ENCODE measurements at regions not wholly inside any gene's neighbourhood (a gene's known extent, or its start where the extent isn't known, plus 50 kb on each side); places are given as distances from the start of the nearest gene placed in this dataset.
"Not testable (repeated sequence)": the region's sequence is repeated elsewhere in the genome, so short reads cannot be mapped to it uniquely, and the experiment has no call there.

- Histone ChIP-seq H3F3A (ENCODE audit: control insufficient read depth, insufficient read depth) (peaks cover 27% of the 10 kb centered on the region), H3K4me1 (ENCODE audit: control insufficient read depth, low read length) (peaks cover 84% of the 10 kb centered on the region), H3K4me3 (ENCODE audit: low read length) (peak overlapping the region; percentile 21), H3K9me2 (replicated peaks; ENCODE audit: control insufficient read depth, low read length) (no peaks in the 10 kb centered on the region), H3K27me3 (ENCODE audit: control insufficient read depth, low read length) (no peaks in the 10 kb centered on the region), H4K20me1 (ENCODE audit: control insufficient read depth, insufficient read depth, low read depth, low read length) (no peaks in the 10 kb centered on the region), H3K4me2 (ENCODE audit: low read length) (peak overlapping the region; percentile 47), H3K9me3 (ENCODE audit: control insufficient read depth, insufficient read depth, low read length) (no peaks in the 10 kb centered on the region), H3K27ac (ENCODE audit: low read depth, low read length) (peak overlapping the region; percentile 86), H3K36me3 (ENCODE audit: control insufficient read depth, low read length) (peaks cover 11% of the 10 kb centered on the region), H3K79me2 (ENCODE audit: control insufficient read depth, low read length) (peaks cover 26% of the 10 kb centered on the region)
- TF ChIP-seq CTCF (IDR thresholded peaks at IDR 0.05; ENCODE audit: low read depth, low read length, poor library complexity, severe bottlenecking) (no peak), EZH2phosphoT487 (IDR thresholded peaks at IDR 0.05; ENCODE audit: borderline replicate concordance, low read length) (no peak)
These were observed 55.4 kb downstream of the TMEM121 start for GRCh38 chr14:105581551-105582341.

- Histone ChIP-seq H3K27me3 (ENCODE audit: control insufficient read depth, low read length) (no peaks in the 10 kb centered on the region), H3K9me2 (replicated peaks; ENCODE audit: control insufficient read depth, low read length) (no peaks in the 10 kb centered on the region), H4K20me1 (ENCODE audit: control insufficient read depth, insufficient read depth, low read depth, low read length) (no peaks in the 10 kb centered on the region), H3F3A (ENCODE audit: control insufficient read depth, insufficient read depth) (peaks cover 21% of the 10 kb centered on the region), H3K4me3 (ENCODE audit: low read length) (peak overlapping the region; percentile 21), H3K36me3 (ENCODE audit: control insufficient read depth, low read length) (peaks cover 8% of the 10 kb centered on the region), H3K27ac (ENCODE audit: low read depth, low read length) (peak overlapping the region; percentile 86), H3K4me1 (ENCODE audit: control insufficient read depth, low read length) (peaks cover 75% of the 10 kb centered on the region), H3K79me2 (ENCODE audit: control insufficient read depth, low read length) (peaks cover 17% of the 10 kb centered on the region), H3K9me3 (ENCODE audit: control insufficient read depth, insufficient read depth, low read length) (no peaks in the 10 kb centered on the region), H3K4me2 (ENCODE audit: low read length) (peak overlapping the region; percentile 47)
- TF ChIP-seq EZH2phosphoT487 (IDR thresholded peaks at IDR 0.05; ENCODE audit: borderline replicate concordance, low read length), result no peak
- no peak for TF ChIP-seq CTCF (IDR thresholded peaks at IDR 0.05; ENCODE audit: low read depth, low read length, poor library complexity, severe bottlenecking)
These were observed 56.3 kb downstream of the TMEM121 start for GRCh38 chr14:105582639-105583038.

GRCh38 chr14:105583914-105584313 lies 57.5 kb downstream of the TMEM121 start:
- H3K9me2 ChIP-seq (replicated peaks; ENCODE audit: control insufficient read depth, low read length); H3K36me3 ChIP-seq (ENCODE audit: control insufficient read depth, low read length); H4K20me1 ChIP-seq (ENCODE audit: control insufficient read depth, insufficient read depth, low read depth, low read length); H3K27me3 ChIP-seq (ENCODE audit: control insufficient read depth, low read length); H3K9me3 ChIP-seq (ENCODE audit: control insufficient read depth, insufficient read depth, low read length): not testable (repeated sequence)
- H3K4me3 ChIP-seq (ENCODE audit: low read length), result peak overlapping the region; percentile 34; the same call in 1 of the 2 replicates
- peak overlapping the region; percentile 47; the same call in 1 of the 2 replicates for H3K4me2 ChIP-seq (ENCODE audit: low read length)
- H3F3A ChIP-seq (ENCODE audit: control insufficient read depth, insufficient read depth), result peaks cover 13% of the 10 kb centered on the region
- H3K27ac ChIP-seq (ENCODE audit: low read depth, low read length), result peak overlapping the region; percentile 86
- H3K4me1 ChIP-seq (ENCODE audit: control insufficient read depth, low read length), result peaks cover 66% of the 10 kb centered on the region
- H3K79me2 ChIP-seq (ENCODE audit: control insufficient read depth, low read length), result peaks cover 13% of the 10 kb centered on the region

GRCh38 chr14:105585290-105585689 lies 58.9 kb downstream of the TMEM121 start:
- H3K9me3 ChIP-seq (ENCODE audit: control insufficient read depth, insufficient read depth, low read length), result not testable (repeated sequence)
- H3K4me3 ChIP-seq (ENCODE audit: low read length), result peak overlapping the region; percentile 59

More at GRCh38 chr14:105585290-105585689, 58.9 kb downstream of the TMEM121 start:
- H4K20me1 ChIP-seq (ENCODE audit: control insufficient read depth, insufficient read depth, low read depth, low read length); H3K9me2 ChIP-seq (replicated peaks; ENCODE audit: control insufficient read depth, low read length); H3K36me3 ChIP-seq (ENCODE audit: control insufficient read depth, low read length); H3K27me3 ChIP-seq (ENCODE audit: control insufficient read depth, low read length): not testable (repeated sequence)
- H3K79me2 ChIP-seq (ENCODE audit: control insufficient read depth, low read length), result peaks cover 13% of the 10 kb centered on the region
- peak overlapping the region; percentile 87 for H3K27ac ChIP-seq (ENCODE audit: low read depth, low read length)
- peaks cover 13% of the 10 kb centered on the region for H3F3A ChIP-seq (ENCODE audit: control insufficient read depth, insufficient read depth)
- H3K4me2 ChIP-seq (ENCODE audit: low read length), result peak overlapping the region; percentile 70
- peaks cover 59% of the 10 kb centered on the region for H3K4me1 ChIP-seq (ENCODE audit: control insufficient read depth, low read length)

All from DOHH2 (cell line).